A549 (cell line): ENCODE measurements at regions not wholly inside any gene's neighbourhood (a gene's known extent, or its start where the extent isn't known, plus 50 kb on each side); places are given as distances from the start of the nearest gene placed in this dataset.
"Not testable (repeated sequence)": the region's sequence is repeated elsewhere in the genome, so short reads cannot be mapped to it uniquely, and the experiment has no call there.

Experiments
- ATAC-seq, 2 experiments: fragments of 200-7000 bp in 1 of 2; fragments of >200 bp in 1 of 2; cut with Nextera tagmentation in 1 of 2; cut with Tn5 transposase in 1 of 2; 3 replicates each; pipeline versions ENCODE4 v1.8.0 to v1.9.1; 2018 to 2020; ENCODE audit warnings: mild to moderate bottlenecking in 1 of 2, moderate library complexity in 1 of 2
- CTCF ChIA-PET: fragments of 300-600 bp; sonication (Branson Sonifier 250); formaldehyde crosslinking; extraction: SDS; loops from one replicate; lab custom pipeline; 2021; ENCODE audit warnings: antibody characterized with exemption, inconsistent platforms; lab: Yijun Ruan, JAX
- POLR2A ChIA-PET: fragments of 350-600 bp; formaldehyde crosslinking; extraction: SDS; loops from one replicate; lab custom pipeline; 2021; ENCODE audit warnings: antibody characterized with exemption, inconsistent platforms; lab: Yijun Ruan, JAX
- DNase-seq, 2 experiments: peaks; one replicate each; pipeline versions ENCODE4 v3.0.0 to v3.0.0-alpha.2; 2011 to 2016; ENCODE audit warnings: low read depth in 1 of 2, low spot score in 1 of 2
- FAIRE-seq: peaks from 2 replicates; lab custom pipeline; 2011; peaks lifted over from hg19 to GRCh38; lab: Jason Lieb, UNC
- H3K27ac ChIP-seq, 2 experiments: fragments of >200 bp; sonication (Bioruptor Twin); formaldehyde crosslinking; 3 replicates each; pipeline ENCODE4 v1.5.1; 2016 to 2017
- H3K4me1 ChIP-seq: fragments of >200 bp; sonication (Bioruptor Twin); formaldehyde crosslinking; 3 replicates; pipeline ENCODE4 v1.6.1; 2016
- H3K4me2 ChIP-seq: fragments of >200 bp; sonication (Bioruptor Twin); formaldehyde crosslinking; 3 replicates; pipeline ENCODE4 v1.6.1; 2016
- H3K4me3 ChIP-seq: fragments of >200 bp; sonication (Bioruptor Twin); formaldehyde crosslinking; 3 replicates; pipeline ENCODE4 v1.5.1; 2016
- H3K9me3 ChIP-seq: fragments of >200 bp; sonication (Bioruptor Twin); formaldehyde crosslinking; 3 replicates; pipeline ENCODE4 v1.6.1; 2016
- RAD21 ChIP-seq, 2 experiments: fragments of >200 bp in 1 of 2; sonication (Bioruptor Twin) in 1 of 2; formaldehyde crosslinking in 1 of 2; IDR thresholded peaks in 1 of 2; conservative IDR thresholded peaks in 1 of 2; 2 replicates in 1 of 2; 3 replicates in 1 of 2; pipeline ENCODE4 v1.6.1; 2012 to 2018; ENCODE audit warnings: inconsistent platforms in 1 of 2
- SMC3 ChIP-seq: fragments of >200 bp; sonication (Bioruptor Twin); formaldehyde crosslinking; IDR thresholded peaks from 3 replicates; pipeline ENCODE4 v1.6.1; 2018; ENCODE audit warnings: inconsistent platforms
- WGBS: methylation state at CpG from one replicate; pipeline ENCODE4 v1.1.6; 2017; ENCODE audit errors: missing lambda C conversion rate; 5-methylcytosine and 5-hydroxymethylcytosine counted together
- TF ChIP-seq, protein P1 (sequence below): fragments of >200 bp; sonication (Bioruptor Twin); formaldehyde crosslinking; IDR thresholded peaks from 3 replicates; pipeline ENCODE4 v1.5.1; 2016

DNA sequence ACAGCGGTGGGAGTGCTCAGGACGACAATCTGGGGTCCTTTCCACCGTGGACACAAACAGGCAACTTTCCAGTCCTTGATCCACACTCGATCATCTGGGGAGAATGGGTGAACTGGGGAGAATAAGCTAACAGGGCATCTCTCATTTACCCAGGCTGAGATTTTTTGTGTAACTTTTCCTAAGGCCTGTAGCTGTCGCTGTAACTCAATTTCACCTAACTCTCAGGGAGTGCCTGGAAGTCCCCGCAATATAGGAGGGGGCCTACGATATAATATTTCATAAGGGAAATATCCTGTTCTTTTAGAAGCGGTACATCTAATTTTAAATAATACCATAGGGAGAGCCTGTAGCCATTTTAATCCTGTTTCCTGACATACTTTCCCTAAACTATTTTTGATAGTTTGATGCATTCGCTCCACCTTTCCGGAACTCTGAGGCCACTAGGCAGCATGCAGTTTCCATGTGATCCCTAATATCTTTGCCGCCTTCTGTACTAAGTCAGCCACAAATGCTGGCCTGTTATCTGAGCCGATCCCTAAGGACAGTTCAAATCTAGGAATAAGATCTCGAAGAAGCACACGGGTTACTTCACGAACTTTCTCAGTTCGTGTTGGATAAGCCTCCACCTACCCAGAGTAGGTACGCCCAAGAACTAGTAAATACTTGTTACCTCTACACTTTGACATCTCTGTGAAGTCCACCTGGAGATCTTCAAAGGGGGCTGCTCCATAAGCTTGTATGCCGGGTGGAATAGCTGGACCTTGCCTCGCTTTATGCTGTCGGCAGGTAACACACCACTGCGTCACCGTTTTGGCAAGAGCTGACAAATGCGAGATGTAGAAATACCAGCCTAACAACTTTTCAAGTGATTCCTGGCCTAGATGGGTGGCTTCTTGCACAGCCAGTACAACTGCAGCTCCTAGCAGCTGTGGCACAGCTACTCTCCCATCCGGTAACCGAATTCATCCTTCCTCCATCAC lies 155.7 kb downstream of the UNC93B1 start:
- peak in 1 of 2 experiments; percentile 3 for DNase-seq
- FAIRE-seq, ATAC-seq, H3K4me2 ChIP-seq, H3K9me3 ChIP-seq, H3K4me1 ChIP-seq, H3K27ac ChIP-seq, H3K4me3 ChIP-seq: not testable (repeated sequence)
- 0 out of 3 replicates have a peak, but pooled peaks have one; percentile 15 for TF ChIP-seq SMC3
- TF ChIP-seq RAD21 (conservative IDR thresholded peaks at IDR 0.05 in 1 of 2, IDR thresholded peaks at IDR 0.05 in 1 of 2): peak; percentile 41 to 42; a peak in 3 of 5 replicates
- TF ChIP-seq, protein P1, sequence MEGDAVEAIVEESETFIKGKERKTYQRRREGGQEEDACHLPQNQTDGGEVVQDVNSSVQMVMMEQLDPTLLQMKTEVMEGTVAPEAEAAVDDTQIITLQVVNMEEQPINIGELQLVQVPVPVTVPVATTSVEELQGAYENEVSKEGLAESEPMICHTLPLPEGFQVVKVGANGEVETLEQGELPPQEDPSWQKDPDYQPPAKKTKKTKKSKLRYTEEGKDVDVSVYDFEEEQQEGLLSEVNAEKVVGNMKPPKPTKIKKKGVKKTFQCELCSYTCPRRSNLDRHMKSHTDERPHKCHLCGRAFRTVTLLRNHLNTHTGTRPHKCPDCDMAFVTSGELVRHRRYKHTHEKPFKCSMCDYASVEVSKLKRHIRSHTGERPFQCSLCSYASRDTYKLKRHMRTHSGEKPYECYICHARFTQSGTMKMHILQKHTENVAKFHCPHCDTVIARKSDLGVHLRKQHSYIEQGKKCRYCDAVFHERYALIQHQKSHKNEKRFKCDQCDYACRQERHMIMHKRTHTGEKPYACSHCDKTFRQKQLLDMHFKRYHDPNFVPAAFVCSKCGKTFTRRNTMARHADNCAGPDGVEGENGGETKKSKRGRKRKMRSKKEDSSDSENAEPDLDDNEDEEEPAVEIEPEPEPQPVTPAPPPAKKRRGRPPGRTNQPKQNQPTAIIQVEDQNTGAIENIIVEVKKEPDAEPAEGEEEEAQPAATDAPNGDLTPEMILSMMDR: peak; percentile 46
- TF ChIP-seq, all 56 proteins: peak for 3; not testable (repeated sequence) for 53
- CTCF ChIA-PET: interaction anchor here (1.1 to 2.3 kb wide), 2 partner anchors 108 to 149 kb away, joined by 3 to 15 read pairs; no protein-coding TSS in a partner anchor
- 52% methylated on average over 25 of the region's 25 CpGs for WGBS
- POLR2A ChIA-PET: interaction anchor here (0.7 kb wide), 1 partner anchor 162 kb away, joined by 3 read pairs; the partner anchor contains the start of gene ALDH3B1

DNA sequence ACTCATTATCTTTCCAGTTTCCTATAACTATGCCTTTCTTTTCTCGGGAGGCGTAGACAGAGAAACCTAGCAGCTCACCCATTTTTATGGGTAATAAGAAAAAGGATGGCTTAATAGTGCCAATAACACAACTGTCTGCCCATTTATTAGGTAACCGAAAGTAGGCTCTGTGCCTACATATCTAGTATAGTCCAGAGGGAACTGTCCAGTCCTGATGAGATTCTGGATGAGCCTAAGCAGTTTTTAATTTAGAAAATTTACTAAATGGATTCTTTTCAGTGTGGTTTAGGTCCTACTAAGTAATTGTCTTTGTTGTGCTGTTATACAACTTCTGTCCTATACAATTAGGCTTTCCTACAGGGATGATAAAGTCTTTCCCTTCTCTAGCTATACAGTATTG lies 157.6 kb downstream of the UNC93B1 start:
- DNase-seq, H3K4me2 ChIP-seq, POLR2A ChIA-PET, H3K4me3 ChIP-seq, FAIRE-seq, H3K9me3 ChIP-seq, ATAC-seq, H3K4me1 ChIP-seq, H3K27ac ChIP-seq: not testable (repeated sequence)
- WGBS: 79% methylated on average over 3 of the region's 3 CpGs
- CTCF ChIA-PET: interaction anchor here (1.2 kb wide), 1 partner anchor 133 kb away, joined by 3 read pairs; no protein-coding TSS in a partner anchor

DNA sequence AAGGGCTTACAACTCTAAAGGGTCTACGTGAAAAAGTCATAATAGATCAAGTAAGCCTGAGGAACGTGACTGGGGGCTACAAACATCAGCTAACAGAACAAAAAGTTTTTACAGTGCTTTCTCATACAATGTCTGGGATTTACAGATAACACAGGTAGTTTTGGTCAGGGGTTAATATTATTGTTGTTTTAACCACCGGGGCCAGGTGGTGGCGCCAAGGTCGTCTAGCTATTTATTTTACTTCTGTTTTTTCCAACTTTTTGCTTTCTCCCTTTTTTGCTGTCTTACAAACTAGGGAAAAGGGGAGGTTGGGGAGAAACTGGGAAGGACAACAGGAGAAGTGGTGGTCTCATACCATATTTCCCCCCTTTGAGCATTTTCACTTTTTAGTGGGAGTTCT lies 158.6 kb downstream of the UNC93B1 start:
- DNase-seq, H3K27ac ChIP-seq, H3K4me3 ChIP-seq, FAIRE-seq, ATAC-seq, H3K4me1 ChIP-seq, H3K4me2 ChIP-seq, H3K9me3 ChIP-seq, POLR2A ChIA-PET: not testable (repeated sequence)
- WGBS: 6% methylated on average over 5 of the region's 5 CpGs
- TF ChIP-seq RAD21 (conservative IDR thresholded peaks at IDR 0.05 in 1 of 2, IDR thresholded peaks at IDR 0.05 in 1 of 2): 0 out of 5 replicates have a peak, but pooled peaks of 1 of the 2 experiments have one; percentile 2
- CTCF ChIA-PET: interaction anchor here (1.2 kb wide), 1 partner anchor 134 kb away, joined by 3 read pairs; no protein-coding TSS in a partner anchor

DNA sequence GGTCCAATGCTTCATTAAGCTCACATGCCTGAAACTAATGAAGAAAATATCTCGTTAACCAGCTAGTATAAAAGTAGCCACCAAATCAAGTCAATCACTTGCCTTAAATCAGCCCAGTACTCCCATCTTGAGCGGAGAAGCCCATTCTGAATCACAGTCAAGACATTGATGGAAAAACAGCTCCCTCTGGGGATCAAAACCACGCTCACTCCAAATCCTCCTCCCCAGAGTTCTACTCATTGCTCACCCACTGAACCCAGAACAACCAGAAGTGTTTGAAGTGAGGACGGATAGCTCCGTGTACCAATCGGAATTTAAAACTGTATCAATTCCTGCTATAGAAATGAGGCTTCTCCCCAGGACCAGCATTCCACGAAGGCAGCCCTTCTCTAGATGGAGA lies 163.3 kb downstream of the UNC93B1 start:
- ATAC-seq, H3K4me2 ChIP-seq, DNase-seq, FAIRE-seq, H3K9me3 ChIP-seq, H3K4me1 ChIP-seq, H3K4me3 ChIP-seq, H3K27ac ChIP-seq, POLR2A ChIA-PET: not testable (repeated sequence)
- 39% methylated on average over 7 of the region's 7 CpGs for WGBS
- CTCF ChIA-PET: interaction anchor here (0.6 to 1.2 kb wide), 3 partner anchors 56 to 115 kb away, joined by 3 read pairs; no protein-coding TSS in a partner anchor

DNA sequence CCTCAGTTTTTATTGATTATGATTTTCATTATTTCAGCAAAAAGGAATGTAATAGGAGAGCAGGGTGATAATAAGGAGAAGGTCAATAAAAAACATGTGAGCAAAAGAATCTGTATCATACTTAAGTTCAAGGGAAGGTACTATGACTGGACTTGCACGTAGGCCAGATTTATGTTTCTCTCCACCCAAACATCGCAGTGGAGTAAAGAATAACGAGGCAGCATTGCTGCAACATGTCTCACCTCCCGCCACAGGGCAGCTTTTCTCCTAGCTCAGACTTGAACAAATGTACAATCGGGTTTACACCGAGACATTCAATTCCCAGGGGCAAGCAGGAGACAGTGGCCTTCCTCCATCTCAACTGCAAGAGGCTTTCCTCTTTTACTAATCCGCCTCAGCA lies 155.7 kb upstream of the ALDH3B2 start:
- ATAC-seq, FAIRE-seq, H3K27ac ChIP-seq, H3K4me3 ChIP-seq, H3K9me3 ChIP-seq, DNase-seq, CTCF ChIA-PET, H3K4me2 ChIP-seq, POLR2A ChIA-PET, H3K4me1 ChIP-seq: not testable (repeated sequence)
- WGBS: 48% methylated on average over 7 of the region's 7 CpGs

DNA sequence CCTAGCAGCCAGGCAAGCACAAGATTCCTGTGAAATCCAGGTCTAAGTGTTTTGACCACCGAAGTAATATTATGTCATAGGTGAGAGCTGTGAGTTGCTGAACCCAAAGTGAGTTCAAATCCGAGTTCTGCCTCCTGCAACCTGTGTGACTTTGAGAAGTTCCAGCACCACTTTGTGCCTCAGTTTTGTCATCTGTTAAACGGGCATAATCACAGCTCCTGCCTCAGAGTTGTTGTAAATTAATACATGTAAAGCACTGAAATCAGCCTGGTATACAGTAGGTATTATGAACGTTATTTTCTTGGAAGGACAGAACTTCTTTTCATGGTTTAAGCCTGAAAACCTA lies 152.5 kb upstream of the ALDH3B2 start:
- H3K4me1 ChIP-seq, DNase-seq, FAIRE-seq, H3K9me3 ChIP-seq, POLR2A ChIA-PET, ATAC-seq, CTCF ChIA-PET, H3K27ac ChIP-seq, H3K4me2 ChIP-seq, H3K4me3 ChIP-seq: not testable (repeated sequence)
- 12% methylated on average over 4 of the region's 4 CpGs for WGBS
